ENCODE measurements at regions not wholly inside any gene's neighbourhood (a gene's known extent, or its start where the extent isn't known, plus 50 kb on each side); places are given as distances from the start of the nearest gene placed in this dataset.

- Histone ChIP-seq H3K9me2 (replicated peaks; ENCODE audit: insufficient read depth, low read length) (no peaks in the 10 kb centered on the region), H3K9me3 (ENCODE audit: insufficient read depth, low read length) (no peaks in the 10 kb centered on the region), H3F3A (ENCODE audit: insufficient read depth) (no peaks in the 10 kb centered on the region), H3K9ac (ENCODE audit: low read length) (no peak overlapping the region), H2AFZ (ENCODE audit: low read depth, low read length, severe bottlenecking) (no peak overlapping the region), H3K36me3 (ENCODE audit: low read length) (no peaks in the 10 kb centered on the region), H3K79me2 (ENCODE audit: insufficient read depth, low read length) (no peaks in the 10 kb centered on the region), H4K20me1 (ENCODE audit: low read depth, low read length) (no peaks in the 10 kb centered on the region), H3K4me2 (ENCODE audit: low read depth, low read length, poor library complexity, severe bottlenecking) (no peak overlapping the region), H3K27me3 (ENCODE audit: low read length) (no peaks in the 10 kb centered on the region), H3K4me3 (ENCODE audit: insufficient read depth, low read length, poor library complexity, severe bottlenecking) (no peak overlapping the region), H3K27ac (ENCODE audit: low read depth, low read length) (no peak overlapping the region)
- TF ChIP-seq CTCF (IDR thresholded peaks at IDR 0.05; ENCODE audit: insufficient read depth, low read length, poor library complexity, severe bottlenecking) (no peak), EZH2phosphoT487 (conservative IDR thresholded peaks at IDR 0.05; ENCODE audit: low read length) (no peak)
These were observed 326.8 kb upstream of the NRG3 start for GRCh38 chr10:81548160-81548559.

- H3K9me3 ChIP-seq (ENCODE audit: insufficient read depth, low read length), result no peaks in the 10 kb centered on the region
These were observed 310.9 kb upstream of the NRG3 start for GRCh38 chr10:81564143-81564542.

GRCh38 chr10:81569488-81569887, 305.5 kb upstream of the NRG3 start:
- H3K27me3 ChIP-seq (ENCODE audit: low read length), result no peaks in the 10 kb centered on the region
- no peaks in the 10 kb centered on the region for H3K79me2 ChIP-seq (ENCODE audit: insufficient read depth, low read length)
- no peak overlapping the region for H2AFZ ChIP-seq (ENCODE audit: low read depth, low read length, severe bottlenecking)
- H3K36me3 ChIP-seq (ENCODE audit: low read length), result no peaks in the 10 kb centered on the region
- H4K20me1 ChIP-seq (ENCODE audit: low read depth, low read length), result no peaks in the 10 kb centered on the region
- no peak overlapping the region for H3K27ac ChIP-seq (ENCODE audit: low read depth, low read length)
- no peak overlapping the region for H3K9ac ChIP-seq (ENCODE audit: low read length)
- no peaks in the 10 kb centered on the region for H3K9me3 ChIP-seq (ENCODE audit: insufficient read depth, low read length)
- no peak for TF ChIP-seq EZH2phosphoT487 (conservative IDR thresholded peaks at IDR 0.05; ENCODE audit: low read length)
- TF ChIP-seq CTCF (IDR thresholded peaks at IDR 0.05; ENCODE audit: insufficient read depth, low read length, poor library complexity, severe bottlenecking), result no peak
- H3F3A ChIP-seq (ENCODE audit: insufficient read depth), result no peaks in the 10 kb centered on the region
- H3K4me2 ChIP-seq (ENCODE audit: low read depth, low read length, poor library complexity, severe bottlenecking), result no peak overlapping the region
- no peaks in the 10 kb centered on the region for H3K9me2 ChIP-seq (replicated peaks; ENCODE audit: insufficient read depth, low read length)
- H3K4me3 ChIP-seq (ENCODE audit: insufficient read depth, low read length, poor library complexity, severe bottlenecking), result no peak overlapping the region

More at GRCh38 chr10:81564143-81564542, 310.9 kb upstream of the NRG3 start:
- no peaks in the 10 kb centered on the region for H3K36me3 ChIP-seq (ENCODE audit: low read length)
- no peaks in the 10 kb centered on the region for H3K9me2 ChIP-seq (replicated peaks; ENCODE audit: insufficient read depth, low read length)
- no peak overlapping the region for H3K27ac ChIP-seq (ENCODE audit: low read depth, low read length)
- no peaks in the 10 kb centered on the region for H4K20me1 ChIP-seq (ENCODE audit: low read depth, low read length)
- H2AFZ ChIP-seq (ENCODE audit: low read depth, low read length, severe bottlenecking), result no peak overlapping the region
- H3F3A ChIP-seq (ENCODE audit: insufficient read depth), result no peaks in the 10 kb centered on the region
- H3K79me2 ChIP-seq (ENCODE audit: insufficient read depth, low read length), result no peaks in the 10 kb centered on the region
- no peak for TF ChIP-seq CTCF (IDR thresholded peaks at IDR 0.05; ENCODE audit: insufficient read depth, low read length, poor library complexity, severe bottlenecking)
- TF ChIP-seq EZH2phosphoT487 (conservative IDR thresholded peaks at IDR 0.05; ENCODE audit: low read length), result no peak
- no peak overlapping the region for H3K4me2 ChIP-seq (ENCODE audit: low read depth, low read length, poor library complexity, severe bottlenecking)
- H3K27me3 ChIP-seq (ENCODE audit: low read length), result no peaks in the 10 kb centered on the region
- no peak overlapping the region for H3K4me3 ChIP-seq (ENCODE audit: insufficient read depth, low read length, poor library complexity, severe bottlenecking)
- H3K9ac ChIP-seq (ENCODE audit: low read length), result no peak overlapping the region

Measured in SU-DHL-6 (cell line).